GM23338 (cell line): ENCODE measurements at regions not wholly inside any gene's neighbourhood (a gene's known extent, or its start where the extent isn't known, plus 50 kb on each side); places are given as distances from the start of the nearest gene placed in this dataset.

Experiments used
- ATAC-seq: fragments of 200-7000 bp; cut with Tn5 transposase; 3 replicates; pipeline ENCODE4 v1.9.1; 2020
- DNase-seq: peaks from one replicate; pipeline ENCODE4 v3.0.0-alpha.2; 2015; ENCODE audit warnings: low spot score
- H2AFZ ChIP-seq: fragments of 200-600 bp; sonication (generic); 2 replicates; pipeline ENCODE4 v1.8.0; 2016; ENCODE audit warnings: antibody characterized with exemption, mild to moderate bottlenecking, moderate library complexity
- H3F3A ChIP-seq: fragments of 200-600 bp; sonication (generic); replicated peaks from 2 replicates; pipeline ENCODE4 v1.8.0; 2017; ENCODE audit warnings: antibody characterized with exemption, mixed run types, low read depth
- H3K27ac ChIP-seq: fragments of 200-600 bp; sonication (generic); 2 replicates; pipeline ENCODE4 v1.6.1; 2016; ENCODE audit warnings: low read depth
- H3K27me3 ChIP-seq: fragments of 200-600 bp; sonication (generic); 2 replicates; pipeline ENCODE4 v1.8.0; 2016; ENCODE audit warnings: mild to moderate bottlenecking, mixed run types, moderate library complexity; ENCODE audit not compliant: insufficient read depth
- H3K36me3 ChIP-seq: fragments of 200-600 bp; sonication (generic); 2 replicates; pipeline ENCODE4 v1.8.0; 2016; ENCODE audit warnings: mild to moderate bottlenecking; ENCODE audit not compliant: insufficient read depth
- H3K4me1 ChIP-seq: fragments of 200-600 bp; sonication (generic); 2 replicates; pipeline ENCODE4 v1.8.0; 2016; ENCODE audit warnings: mild to moderate bottlenecking, moderate library complexity; ENCODE audit not compliant: insufficient read depth
- H3K4me2 ChIP-seq: fragments of 200-600 bp; sonication (generic); 2 replicates; pipeline ENCODE4 v1.7.1; 2017; ENCODE audit warnings: mixed run types
- H3K4me3 ChIP-seq: fragments of 200-600 bp; sonication (generic); 2 replicates; pipeline ENCODE4 v1.6.1; 2016; ENCODE audit warnings: mixed run types
- H3K79me2 ChIP-seq: fragments of 200-600 bp; sonication (generic); replicated peaks from 2 replicates; pipeline ENCODE4 v1.8.0; 2017; ENCODE audit warnings: mild to moderate bottlenecking; ENCODE audit not compliant: insufficient read depth
- H3K9me2 ChIP-seq: fragments of 200-600 bp; sonication (generic); 2 replicates; pipeline ENCODE4 v1.8.0; 2017; ENCODE audit not compliant: insufficient read depth
- H4K20me1 ChIP-seq: fragments of 200-600 bp; sonication (generic); replicated peaks from 2 replicates; pipeline ENCODE4 v1.8.0; 2017; ENCODE audit warnings: mild to moderate bottlenecking; ENCODE audit not compliant: insufficient read depth
- H3K27ac Mint-ChIP-seq: 2 replicates; pipeline ENCODE4 v1.8.0; 2020; ENCODE audit warnings: inconsistent platforms, mild to moderate bottlenecking, moderate library complexity, mixed read lengths
- H3K27me3 Mint-ChIP-seq: 3 replicates; pipeline ENCODE4 v1.8.0; 2022; ENCODE audit warnings: low read depth, mild to moderate bottlenecking, moderate library complexity, mixed read lengths, inconsistent platforms; ENCODE audit not compliant: insufficient read depth, poor library complexity
- H3K36me3 Mint-ChIP-seq: 3 replicates; pipeline ENCODE4 v1.8.0; 2021; ENCODE audit warnings: low read depth, mild to moderate bottlenecking, inconsistent platforms, moderate library complexity, mixed read lengths
- H3K4me1 Mint-ChIP-seq: 3 replicates; pipeline ENCODE4 v1.8.0; 2020; ENCODE audit warnings: mild to moderate bottlenecking, inconsistent platforms, mixed read lengths
- H3K4me3 Mint-ChIP-seq: 3 replicates; pipeline ENCODE4 v1.8.0; 2021; ENCODE audit warnings: moderate library complexity, mild to moderate bottlenecking, inconsistent platforms, mixed read lengths
- H3K9me3 Mint-ChIP-seq: 3 replicates; pipeline ENCODE4 v1.8.0; 2020; ENCODE audit warnings: moderate library complexity, mild to moderate bottlenecking, inconsistent platforms, mixed read lengths
- ZNF331 ChIP-seq: fragments of 250-450 bp; sonication (Bioruptor Pico); IDR thresholded peaks from 2 replicates; pipeline ENCODE4 v1.5.0; 2020; ENCODE audit warnings: low read depth, mild to moderate bottlenecking, moderate library complexity

DNA sequence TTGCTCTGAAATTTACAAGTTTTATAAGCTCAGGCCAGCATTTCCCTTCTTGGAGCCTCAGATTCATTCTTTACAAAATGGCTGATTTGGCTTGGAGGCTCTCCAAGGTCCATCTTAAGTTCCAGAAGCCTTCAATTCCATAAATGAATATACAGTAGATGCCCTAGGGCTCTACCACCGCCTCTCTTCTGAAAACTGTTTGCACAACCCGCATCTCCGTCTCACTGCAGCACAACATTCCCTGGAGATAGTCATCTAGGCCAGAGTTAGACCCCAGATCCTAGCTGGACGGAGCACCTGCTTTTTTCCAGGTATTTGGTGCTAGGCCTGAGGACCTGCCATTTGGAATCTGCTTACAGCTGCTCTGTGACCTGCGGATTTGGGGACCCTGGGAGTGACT, 50.5 kb upstream of the NRP1 start:
- H4K20me1 ChIP-seq, result no peaks in the 10 kb centered on the region
- no peak for ATAC-seq
- H3F3A ChIP-seq, result no peaks in the 10 kb centered on the region
- peaks cover 16% of the 10 kb centered on the region for H3K9me2 ChIP-seq
- no peak overlapping the region for H3K4me2 ChIP-seq
- no peaks in the 10 kb centered on the region for H3K79me2 ChIP-seq
- no peaks in the 10 kb centered on the region for H3K9me3 Mint-ChIP-seq
- H2AFZ ChIP-seq, result no peak overlapping the region
- no peaks in the 10 kb centered on the region for H3K27me3 Mint-ChIP-seq
- H3K27ac Mint-ChIP-seq, result no peak overlapping the region
- TF ChIP-seq ZNF331, result no peak
- no peaks in the 10 kb centered on the region for H3K4me1 ChIP-seq
- no peak overlapping the region for H3K4me3 ChIP-seq
- H3K27ac ChIP-seq, result no peak overlapping the region
- H3K36me3 Mint-ChIP-seq, result no peaks in the 10 kb centered on the region; the same call in 2 of the 3 replicates
- H3K36me3 ChIP-seq, result no peaks in the 10 kb centered on the region
- H3K27me3 ChIP-seq, result no peaks in the 10 kb centered on the region
- peaks cover 18% of the 10 kb centered on the region for H3K4me1 Mint-ChIP-seq
- no peak overlapping the region for H3K4me3 Mint-ChIP-seq
- DNase-seq, result no peak
